ENCODE measurements at regions not wholly inside any gene's neighbourhood (a gene's known extent, or its start where the extent isn't known, plus 50 kb on each side); places are given as distances from the start of the nearest gene placed in this dataset.

GRCh38 chr3:193040836-193041672 lies 123.4 kb upstream of the MB21D2 start (continued):
- TF ChIP-seq DEAF1 (CRISPR knock-in tag; IDR thresholded peaks at IDR 0.05), result 0 out of 2 replicates have a peak, but pooled peaks have one; percentile 45
- TF ChIP-seq MCM7 (IDR thresholded peaks at IDR 0.05), result no peak
- TF ChIP-seq HMGN3 (IDR thresholded peaks at IDR 0.05; ENCODE audit: borderline replicate concordance, extremely low read depth, insufficient read length, low read depth, low read length), result no peak
- TF ChIP-seq RBM14 (IDR thresholded peaks at IDR 0.05; ENCODE audit: borderline replicate concordance, insufficient read depth, low read depth, low read length), result no peak
- no peak for TF ChIP-seq BACH1 (tag; IDR thresholded peaks at IDR 0.05)
- no peak for TF ChIP-seq PURB (CRISPR knock-in tag; IDR thresholded peaks at IDR 0.05; ENCODE audit: low read depth)
- TF ChIP-seq MAX (CRISPR knock-in tag; IDR thresholded peaks at IDR 0.05), result no peak
- no peak for TF ChIP-seq FOXK2 (conservative IDR thresholded peaks at IDR 0.05 in 1 of 2, IDR thresholded peaks at IDR 0.05 in 1 of 2; ENCODE audit: low read depth in 2 of 2)
- no peak for TF ChIP-seq RBBP5 (IDR thresholded peaks at IDR 0.05; ENCODE audit: borderline replicate concordance, insufficient read depth, low read length, poor library complexity, severe bottlenecking)
- TF ChIP-seq IRF2 (CRISPR knock-in tag; IDR thresholded peaks at IDR 0.05), result no peak
- no peak for TF ChIP-seq PHF8 (IDR thresholded peaks at IDR 0.05; ENCODE audit: borderline replicate concordance, low read length)
- TF ChIP-seq SNRNP70 (optimal IDR thresholded peaks at IDR 0.05; ENCODE audit: low read depth, low read length), result no peak
- TF ChIP-seq REST (IDR thresholded peaks at IDR 0.05; ENCODE audit: borderline replicate concordance), result peak; percentile 23; the same call in 1 of the 2 replicates
- TF ChIP-seq REST (CRISPR knock-in tag; IDR thresholded peaks at IDR 0.05; ENCODE audit: low read depth), result no peak
- no peak for TF ChIP-seq SMARCE1 (IDR thresholded peaks at IDR 0.05)
- TF ChIP-seq RAD21 (CRISPR knock-in tag; conservative IDR thresholded peaks at IDR 0.05 in 1 of 2, IDR thresholded peaks at IDR 0.05 in 1 of 2), result peak; percentile 35 to 59; a peak in 3 of 4 replicates
- TF ChIP-seq BDP1 (IDR thresholded peaks at IDR 0.05; ENCODE audit: insufficient read depth, insufficient read length), result no peak
